Activated CD4-positive, alpha-beta T cell treated with anti-CD3 and anti-CD28 coated beads for 36 hours (primary cell): ENCODE measurements at regions not wholly inside any gene's neighbourhood (a gene's known extent, or its start where the extent isn't known, plus 50 kb on each side); places are given as distances from the start of the nearest gene placed in this dataset.
A peak's percentile ranks its signal among the peaks of the same experiment; 100 is the strongest.
"Not testable (repeated sequence)": the region's sequence is repeated elsewhere in the genome, so short reads cannot be mapped to it uniquely, and the experiment has no call there.

Experiments
- ATAC-seq: fragments of 200-7000 bp; cut with Tn5 transposase; one replicate; pipeline ENCODE4 v1.10.0; 2021; ENCODE audit warnings: mild to moderate bottlenecking, moderate library complexity
- CTCF ChIA-PET: fragments of 350-600 bp; sonication (Branson Sonifier 250); formaldehyde crosslinking; loops from one replicate; lab custom pipeline; 2021; ENCODE audit warnings: antibody characterized with exemption; lab: Charles Lee
- POLR2A ChIA-PET: fragments of 350-600 bp; sonication (Branson Sonifier 250); formaldehyde crosslinking; loops from one replicate; lab custom pipeline; 2021; ENCODE audit warnings: antibody characterized with exemption, inconsistent platforms; lab: Charles Lee
- DNase-seq: peaks from one replicate; pipeline ENCODE4 v3.0.0-alpha.2; 2020
- H3K27ac Mint-ChIP-seq: one replicate; pipeline ENCODE4 v1.8.0; 2021; ENCODE audit warnings: mixed read lengths
- H3K27me3 Mint-ChIP-seq: one replicate; pipeline ENCODE4 v1.8.0; 2021; ENCODE audit warnings: mixed read lengths
- H3K36me3 Mint-ChIP-seq: one replicate; pipeline ENCODE4 v1.8.0; 2021; ENCODE audit warnings: low read depth, mixed read lengths
- H3K4me1 Mint-ChIP-seq: one replicate; pipeline ENCODE4 v1.8.0; 2021; ENCODE audit warnings: mixed read lengths
- H3K4me3 Mint-ChIP-seq: one replicate; pipeline ENCODE4 v1.8.0; 2021; ENCODE audit warnings: mild to moderate bottlenecking, moderate library complexity, mixed read lengths
- H3K9me3 Mint-ChIP-seq: one replicate; pipeline ENCODE4 v1.8.0; 2021; ENCODE audit warnings: low read depth, mixed read lengths
- intact Hi-C, 2 experiments: fragments of 100-400 bp; cut with DNase I in 1 of 2; cut with micrococcal nuclease in 1 of 2; formaldehyde crosslinking; loops; one replicate each; pipeline versions ENCODE4 v1.14.2 to v1.15.1; 2022 to 2024; cut with DNase I, micrococcal nuclease

- Mint-ChIP-seq H3K9me3 (peaks cover 9% of the 10 kb centered on the region), H3K27me3 (no peaks in the 10 kb centered on the region), H3K36me3 (peaks cover 2% of the 10 kb centered on the region), H3K4me1 (peaks cover 42% of the 10 kb centered on the region), H3K27ac (no peak overlapping the region), H3K4me3 (no peak overlapping the region)
- DNase-seq (no peak), ATAC-seq (no peak)
- ChIA-PET POLR2A (no interaction called here), CTCF (no interaction called here)
- intact Hi-C loops: no loop called here
These were observed 70.7 kb downstream of the XCL2 start for GRCh38 chr1:168473126-168473525.

DNA sequence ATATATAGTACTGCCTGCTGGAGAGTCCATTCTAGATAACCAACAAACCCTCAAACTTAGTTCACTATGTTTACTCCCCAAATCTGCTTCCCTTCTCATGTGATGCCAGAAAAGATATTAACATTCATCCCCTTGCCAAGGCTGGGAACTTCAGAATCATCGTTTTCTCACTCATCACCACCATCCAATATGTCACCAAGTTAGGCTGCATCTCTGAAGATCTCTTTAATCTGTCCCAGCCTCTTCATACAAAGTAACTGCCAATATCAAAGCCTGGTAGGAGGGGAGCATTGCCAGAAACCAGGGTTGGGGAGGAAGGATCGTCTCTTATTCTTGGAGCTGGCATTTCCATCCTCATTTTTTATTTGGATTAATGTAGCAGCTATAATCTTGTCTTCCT lies 71.6 kb downstream of the XCL2 start:
- no peak for ATAC-seq
- POLR2A ChIA-PET: no interaction called here
- no peak for DNase-seq
- H3K9me3 Mint-ChIP-seq: peaks cover 9% of the 10 kb centered on the region
- H3K4me1 Mint-ChIP-seq: peaks cover 44% of the 10 kb centered on the region
- H3K27me3 Mint-ChIP-seq: no peaks in the 10 kb centered on the region
- no peak overlapping the region for H3K4me3 Mint-ChIP-seq
- peaks cover 2% of the 10 kb centered on the region for H3K36me3 Mint-ChIP-seq
- intact Hi-C loops: no loop called here
- CTCF ChIA-PET: no interaction called here
- H3K27ac Mint-ChIP-seq: no peak overlapping the region

DNA sequence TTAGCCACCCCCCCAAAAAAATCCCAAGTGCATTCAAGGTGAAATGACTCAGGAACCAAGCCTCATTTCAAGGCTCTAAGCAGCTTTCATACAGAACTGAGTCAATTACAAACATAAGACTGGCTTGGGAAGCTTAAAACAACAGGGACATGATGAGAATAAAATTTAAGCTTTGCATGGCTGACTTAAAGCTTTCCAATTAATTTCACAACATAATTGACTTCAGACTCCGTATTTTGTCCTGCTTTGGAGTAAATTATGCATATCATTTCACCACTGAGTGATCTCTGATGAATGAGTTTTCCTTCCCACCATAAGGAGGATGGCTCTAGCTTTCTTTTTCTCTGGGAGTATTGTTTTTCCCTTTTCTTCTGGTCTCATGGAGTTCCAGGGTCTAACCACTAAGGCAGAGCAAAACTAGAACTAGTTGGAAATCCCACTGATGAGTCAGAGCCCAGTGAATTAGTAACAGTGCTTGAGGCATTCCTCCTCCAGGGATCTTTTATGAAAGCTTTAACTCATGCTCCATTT lies 72.8 kb downstream of the XCL2 start:
- Mint-ChIP-seq H3K27ac (no peak overlapping the region), H3K9me3 (peaks cover 9% of the 10 kb centered on the region), H3K27me3 (no peaks in the 10 kb centered on the region), H3K4me3 (no peak overlapping the region), H3K4me1 (peaks cover 50% of the 10 kb centered on the region), H3K36me3 (peaks cover 2% of the 10 kb centered on the region)
- ATAC-seq (peak; percentile 12), DNase-seq (no peak)
- intact Hi-C loops: no loop called here
- ChIA-PET POLR2A (no interaction called here), CTCF (interaction anchor here (0.7 to 1.4 kb wide), 6 partner anchors 11 to 127 kb away, joined by 3 to 9 read pairs (median 4); no protein-coding TSS in a partner anchor)

DNA sequence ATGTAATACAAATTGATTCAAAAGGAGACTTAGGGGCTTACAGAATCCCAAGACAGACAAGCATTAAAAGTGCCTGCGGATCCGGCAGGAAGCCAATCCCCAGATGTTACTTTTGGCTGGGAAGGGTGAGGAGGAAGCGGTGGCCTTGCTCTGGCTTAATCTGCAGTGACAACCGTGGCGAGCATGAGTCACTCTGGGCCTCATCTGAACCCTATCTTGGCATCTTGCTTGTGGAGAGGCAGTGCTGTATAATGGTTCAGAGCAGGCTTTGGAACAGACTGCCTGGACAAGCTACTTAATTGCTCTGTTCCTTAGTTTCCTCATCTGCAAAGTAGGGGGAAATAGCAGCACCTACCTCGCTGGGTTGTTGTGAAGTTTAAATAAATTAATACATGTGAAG lies 74.1 kb downstream of the XCL2 start:
- POLR2A ChIA-PET: no interaction called here
- ATAC-seq: peak; percentile 55
- Mint-ChIP-seq H3K27ac (no peak overlapping the region), H3K4me3 (no peak overlapping the region), H3K9me3 (peaks cover 5% of the 10 kb centered on the region), H3K4me1 (peaks cover 57% of the 10 kb centered on the region), H3K36me3 (peaks cover 2% of the 10 kb centered on the region), H3K27me3 (no peaks in the 10 kb centered on the region)
- CTCF ChIA-PET: interaction anchor here (1.0 to 1.2 kb wide), 2 partner anchors 13 to 54 kb away, joined by 3 to 5 read pairs; no protein-coding TSS in a partner anchor
- peak; percentile 64 for DNase-seq
- intact Hi-C loops: loop anchor here (5.0 kb wide), 2 partner anchors 53 to 232 kb away; no protein-coding TSS in a partner anchor

- no peak overlapping the region for H3K27ac Mint-ChIP-seq
- H3K36me3 Mint-ChIP-seq: peaks cover 1% of the 10 kb centered on the region
These were observed 75.0 kb downstream of the XCL2 start for GRCh38 chr1:168468822-168469221.

GRCh38 chr1:168468042-168468809 lies 75.6 kb downstream of the XCL2 start:
- ChIA-PET POLR2A (no interaction called here), CTCF (interaction anchor here (0.6 to 1.7 kb wide), 6 partner anchors 9 to 289 kb away, joined by 3 to 11 read pairs (median 4); no protein-coding TSS in a partner anchor)
- DNase-seq (no peak), ATAC-seq (no peak)
- Mint-ChIP-seq H3K9me3 (no peaks in the 10 kb centered on the region), H3K27ac (peak overlapping the region; percentile 15), H3K27me3 (no peaks in the 10 kb centered on the region), H3K4me1 (peaks cover 57% of the 10 kb centered on the region), H3K36me3 (no peaks in the 10 kb centered on the region), H3K4me3 (no peak overlapping the region)
- intact Hi-C loops: loop anchor here (5.0 kb wide), 2 partner anchors 54 to 231 kb away; no protein-coding TSS in a partner anchor

More at GRCh38 chr1:168468822-168469221, 75.0 kb downstream of the XCL2 start:
- H3K9me3 Mint-ChIP-seq: peaks cover 5% of the 10 kb centered on the region
- DNase-seq: no peak
- H3K4me3 Mint-ChIP-seq: no peak overlapping the region
- peaks cover 57% of the 10 kb centered on the region for H3K4me1 Mint-ChIP-seq
- POLR2A ChIA-PET: no interaction called here
- intact Hi-C loops: loop anchor here (5.0 kb wide), 2 partner anchors 53 to 232 kb away; no protein-coding TSS in a partner anchor
- no peaks in the 10 kb centered on the region for H3K27me3 Mint-ChIP-seq
- CTCF ChIA-PET: interaction anchor here (0.6 to 1.7 kb wide), 6 partner anchors 9 to 289 kb away, joined by 3 to 11 read pairs (median 4); no protein-coding TSS in a partner anchor
- ATAC-seq: no peak

DNA sequence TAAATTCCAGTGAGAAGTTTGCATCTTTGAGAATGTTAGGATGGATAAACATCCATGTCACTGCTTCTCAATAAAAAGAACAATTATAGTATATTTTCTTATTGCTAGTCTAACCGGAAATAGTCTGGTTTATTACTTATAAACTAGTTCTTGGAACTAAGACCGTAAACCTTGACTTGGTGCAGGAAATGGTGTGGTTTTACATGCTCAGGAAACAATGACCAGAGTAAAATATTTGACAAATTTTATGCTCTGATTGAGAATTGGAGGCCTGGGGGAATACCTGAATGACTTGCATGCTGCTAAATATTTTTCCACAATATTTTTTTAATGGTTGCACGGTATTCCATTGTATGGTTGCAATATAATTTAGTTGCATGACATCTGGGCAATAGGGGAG lies 76.3 kb downstream of the XCL2 start:
- no peaks in the 10 kb centered on the region for H3K9me3 Mint-ChIP-seq

GRCh38 chr1:168466714-168467131 lies 77.1 kb downstream of the XCL2 start:
- POLR2A ChIA-PET: no interaction called here
- Mint-ChIP-seq H3K27me3 (no peaks in the 10 kb centered on the region), H3K4me1 (peaks cover 57% of the 10 kb centered on the region), H3K27ac (peak overlapping the region; percentile 72), H3K4me3 (no peak overlapping the region), H3K36me3 (peaks cover 2% of the 10 kb centered on the region), H3K9me3 (peaks cover 5% of the 10 kb centered on the region)
- DNase-seq: no peak
- intact Hi-C loops: loop anchor here (5.0 kb wide), 2 partner anchors 56 to 229 kb away; no protein-coding TSS in a partner anchor
- ATAC-seq: no peak
- CTCF ChIA-PET: interaction anchor here (0.8 to 1.3 kb wide), 5 partner anchors 13 to 232 kb away, joined by 3 to 5 read pairs (median 3); no protein-coding TSS in a partner anchor

More for the DNA sequence above, 76.3 kb downstream of the XCL2 start:
- H3K4me3 Mint-ChIP-seq: no peak overlapping the region
- POLR2A ChIA-PET: no interaction called here
- H3K27ac Mint-ChIP-seq: peak overlapping the region; percentile 15
- CTCF ChIA-PET: interaction anchor here (1.2 to 1.6 kb wide), 2 partner anchors 8 to 124 kb away, joined by 3 to 5 read pairs; no protein-coding TSS in a partner anchor
- intact Hi-C loops: loop anchor here (5.0 kb wide), 2 partner anchors 55 to 230 kb away; no protein-coding TSS in a partner anchor
- ATAC-seq (no peak), DNase-seq (no peak)
- H3K36me3 Mint-ChIP-seq: no peaks in the 10 kb centered on the region
- peaks cover 57% of the 10 kb centered on the region for H3K4me1 Mint-ChIP-seq
- H3K27me3 Mint-ChIP-seq: no peaks in the 10 kb centered on the region

GRCh38 chr1:168466092-168466713 lies 77.6 kb downstream of the XCL2 start:
- Mint-ChIP-seq H3K27me3 (no peaks in the 10 kb centered on the region), H3K4me1 (peaks cover 56% of the 10 kb centered on the region), H3K36me3 (peaks cover 4% of the 10 kb centered on the region), H3K4me3 (no peak overlapping the region), H3K9me3 (peaks cover 11% of the 10 kb centered on the region), H3K27ac (peak overlapping the region; percentile 72)
- ChIA-PET POLR2A (no interaction called here), CTCF (interaction anchor here (0.8 to 1.3 kb wide), 5 partner anchors 12 to 231 kb away, joined by 3 to 5 read pairs (median 3); no protein-coding TSS in a partner anchor)
- intact Hi-C loops: loop anchor here (5.0 kb wide), 2 partner anchors 56 to 229 kb away; no protein-coding TSS in a partner anchor
- DNase-seq (peak; percentile 77), ATAC-seq (peak; percentile 93)

GRCh38 chr1:168461108-168461507 lies 82.7 kb downstream of the XCL2 start:
- CTCF ChIA-PET: interaction anchor here (0.6 to 1.2 kb wide), 2 partner anchors 119 to 860 kb away, joined by 3 read pairs; no protein-coding TSS in a partner anchor
- intact Hi-C loops, H3K36me3 Mint-ChIP-seq, H3K27me3 Mint-ChIP-seq, H3K4me3 Mint-ChIP-seq, DNase-seq, ATAC-seq, H3K27ac Mint-ChIP-seq, POLR2A ChIA-PET: not testable (repeated sequence)
- peaks cover 18% of the 10 kb centered on the region for H3K4me1 Mint-ChIP-seq
- H3K9me3 Mint-ChIP-seq: peaks cover 17% of the 10 kb centered on the region

- DNase-seq, ATAC-seq, H3K4me1 Mint-ChIP-seq, H3K4me3 Mint-ChIP-seq, intact Hi-C loops, H3K27me3 Mint-ChIP-seq, POLR2A ChIA-PET, H3K27ac Mint-ChIP-seq, H3K36me3 Mint-ChIP-seq: not testable (repeated sequence)
- H3K9me3 Mint-ChIP-seq: peaks cover 16% of the 10 kb centered on the region
- CTCF ChIA-PET: interaction anchor here (0.6 to 1.1 kb wide), 7 partner anchors 10 to 180 kb away, joined by 3 to 5 read pairs (median 3); no protein-coding TSS in a partner anchor
These were observed 86.5 kb downstream of the XCL2 start for GRCh38 chr1:168457296-168457695.
